ENCODE measurements at regions not wholly inside any gene's neighbourhood (a gene's known extent, or its start where the extent isn't known, plus 50 kb on each side); places are given as distances from the start of the nearest gene placed in this dataset.

DNA sequence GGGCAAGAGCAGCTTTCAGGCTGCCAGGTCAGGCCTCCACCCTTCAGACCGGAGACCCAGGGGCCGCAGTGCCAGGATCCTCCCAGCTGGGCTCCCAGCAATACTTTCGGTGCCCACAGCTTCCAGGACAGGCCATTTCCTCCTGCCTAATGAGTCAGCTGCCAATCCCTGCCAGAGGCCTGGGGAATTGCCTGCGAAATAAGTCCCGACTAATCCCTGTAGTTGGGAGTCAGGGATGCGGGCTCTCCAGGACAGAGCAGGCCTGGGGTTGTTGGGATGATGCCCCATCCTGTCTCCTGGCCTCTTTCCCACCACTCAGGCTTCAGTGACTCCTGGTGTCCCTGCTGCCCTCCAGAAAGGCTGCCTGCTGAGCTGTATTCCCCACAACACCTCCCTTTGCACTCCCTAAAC is 143.5 kb upstream of the UNC5B start:
- TF ChIP-seq, protein P1, sequence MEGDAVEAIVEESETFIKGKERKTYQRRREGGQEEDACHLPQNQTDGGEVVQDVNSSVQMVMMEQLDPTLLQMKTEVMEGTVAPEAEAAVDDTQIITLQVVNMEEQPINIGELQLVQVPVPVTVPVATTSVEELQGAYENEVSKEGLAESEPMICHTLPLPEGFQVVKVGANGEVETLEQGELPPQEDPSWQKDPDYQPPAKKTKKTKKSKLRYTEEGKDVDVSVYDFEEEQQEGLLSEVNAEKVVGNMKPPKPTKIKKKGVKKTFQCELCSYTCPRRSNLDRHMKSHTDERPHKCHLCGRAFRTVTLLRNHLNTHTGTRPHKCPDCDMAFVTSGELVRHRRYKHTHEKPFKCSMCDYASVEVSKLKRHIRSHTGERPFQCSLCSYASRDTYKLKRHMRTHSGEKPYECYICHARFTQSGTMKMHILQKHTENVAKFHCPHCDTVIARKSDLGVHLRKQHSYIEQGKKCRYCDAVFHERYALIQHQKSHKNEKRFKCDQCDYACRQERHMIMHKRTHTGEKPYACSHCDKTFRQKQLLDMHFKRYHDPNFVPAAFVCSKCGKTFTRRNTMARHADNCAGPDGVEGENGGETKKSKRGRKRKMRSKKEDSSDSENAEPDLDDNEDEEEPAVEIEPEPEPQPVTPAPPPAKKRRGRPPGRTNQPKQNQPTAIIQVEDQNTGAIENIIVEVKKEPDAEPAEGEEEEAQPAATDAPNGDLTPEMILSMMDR (IDR thresholded peaks at IDR 0.05; ENCODE audit: borderline replicate concordance, extremely low read depth, low read length, poor library complexity, severe bottlenecking) = no peak
- TF ChIP-seq EZH2 (IDR thresholded peaks at IDR 0.05; ENCODE audit: borderline replicate concordance, low read depth, low read length, severe bottlenecking) = no peak
